OCI-LY7 (cell line): ENCODE measurements at regions not wholly inside any gene's neighbourhood (a gene's known extent, or its start where the extent isn't known, plus 50 kb on each side); places are given as distances from the start of the nearest gene placed in this dataset.

ENCODE experiments used
- BruUV-seq: library from RNA; stranded (reverse); fragments of 400-500 nt; replicated peaks from 2 replicates; lab custom pipeline; 2021; lab: Mats Ljungman, UMichigan
- CTCF ChIA-PET: fragments of 300-600 bp; sonication (Branson Sonifier 250); formaldehyde crosslinking; loops from one replicate; lab custom pipeline; 2022; ENCODE audit warnings: antibody characterized with exemption; ENCODE audit not compliant: unreplicated experiment; lab: Charles Lee
- POLR2A ChIA-PET: fragments of 300-600 bp; sonication (Branson Sonifier 250); formaldehyde crosslinking; loops from one replicate; lab custom pipeline; 2022; ENCODE audit warnings: antibody characterized with exemption; lab: Charles Lee
- DNase-seq: peaks from one replicate; pipeline ENCODE4 v3.0.0-alpha.2; 2015; ENCODE audit warnings: low spot score
- H2AFZ ChIP-seq: fragments of 200-600 bp; sonication (generic), shearing (Covaris generic); 2 replicates; pipeline ENCODE4 v1.6.1; 2014; ENCODE audit warnings: mild to moderate bottlenecking, antibody characterized with exemption, low read length, moderate library complexity
- H3K27ac ChIP-seq: fragments of 200-600 bp; sonication (generic); 2 replicates; pipeline ENCODE4 v1.5.1; 2014; ENCODE audit warnings: mixed run types, low read depth, mild to moderate bottlenecking, moderate library complexity, low read length, inconsistent platforms; ENCODE audit not compliant: poor library complexity, severe bottlenecking
- H3K36me3 ChIP-seq: fragments of 200-600 bp; sonication (generic); 2 replicates; pipeline ENCODE4 v1.6.1; 2014; ENCODE audit warnings: mild to moderate bottlenecking, antibody characterized with exemption, low read length, moderate library complexity, mixed read lengths; ENCODE audit not compliant: insufficient read depth
- H3K4me1 ChIP-seq: fragments of 200-600 bp; sonication (generic); 2 replicates; pipeline ENCODE4 v1.5.1; 2014; ENCODE audit warnings: mild to moderate bottlenecking, low read length; ENCODE audit not compliant: insufficient read depth, poor library complexity, severe bottlenecking
- H3K4me2 ChIP-seq: fragments of 200-600 bp; sonication (generic); 2 replicates; pipeline ENCODE4 v1.6.1; 2014; ENCODE audit warnings: mild to moderate bottlenecking, low read length
- H3K4me3 ChIP-seq: fragments of 200-600 bp; sonication (generic); 2 replicates; pipeline ENCODE4 v1.5.1; 2014; ENCODE audit warnings: mild to moderate bottlenecking, low read depth, low read length; ENCODE audit not compliant: poor library complexity, severe bottlenecking
- H3K79me2 ChIP-seq: fragments of 200-600 bp; sonication (generic); 2 replicates; pipeline ENCODE4 v1.6.1; 2016; ENCODE audit warnings: low read depth, mild to moderate bottlenecking, low read length, moderate library complexity, mixed read lengths; ENCODE audit not compliant: insufficient read depth
- H3K9me2 ChIP-seq: fragments of 200-600 bp; sonication (generic); 2 replicates; pipeline ENCODE4 v1.6.1; 2016; ENCODE audit warnings: mild to moderate bottlenecking, low read length, mixed read lengths; ENCODE audit not compliant: insufficient read depth
- H3K9me3 ChIP-seq: fragments of 200-600 bp; sonication (generic); 2 replicates; pipeline ENCODE4 v1.6.1; 2014; ENCODE audit warnings: mild to moderate bottlenecking, mixed run types, low read length, mixed read lengths
- H4K20me1 ChIP-seq: fragments of 200-600 bp; sonication (generic); 2 replicates; pipeline ENCODE4 v1.6.1; 2014; ENCODE audit warnings: mild to moderate bottlenecking, antibody characterized with exemption, low read length, moderate library complexity, mixed read lengths; ENCODE audit not compliant: insufficient read depth
- CTCF ChIP-seq: fragments of 200-600 bp; sonication (generic); conservative IDR thresholded peaks from 2 replicates; pipeline ENCODE4 v1.5.1; 2014; ENCODE audit warnings: mild to moderate bottlenecking, antibody characterized with exemption, low read length, moderate library complexity, mixed read lengths
- EZH2phosphoT487 ChIP-seq: fragments of 200-600 bp; sonication (generic); IDR thresholded peaks from 2 replicates; pipeline ENCODE4 v1.6.1; 2018; ENCODE audit warnings: low read depth, borderline replicate concordance, mild to moderate bottlenecking, mixed run types, antibody characterized with exemption, low read length, moderate library complexity, mixed read lengths
- intact Hi-C: fragments of 100-400 bp; cut with micrococcal nuclease; formaldehyde crosslinking; loops from one replicate; pipeline ENCODE4 v1.10.0; 2022; ENCODE audit not compliant: unreplicated experiment

- ChIA-PET CTCF (no interaction called here), POLR2A (no interaction called here)
- no peak for TF ChIP-seq CTCF
- no peaks in the 10 kb centered on the region for H3K36me3 ChIP-seq
- H3K4me1 ChIP-seq, result no peaks in the 10 kb centered on the region
- H3K4me2 ChIP-seq, result no peak overlapping the region
- H4K20me1 ChIP-seq, result no peaks in the 10 kb centered on the region
- intact Hi-C loops, result no loop called here
- H3K9me2 ChIP-seq, result no peaks in the 10 kb centered on the region
- no peak overlapping the region for H3K27ac ChIP-seq
- BruUV-seq, result no TSS peak
- DNase-seq, result no peak
- H3K79me2 ChIP-seq, result no peaks in the 10 kb centered on the region
- H2AFZ ChIP-seq, result no peak overlapping the region
- no peak overlapping the region for H3K4me3 ChIP-seq
- 0 out of 2 replicates have a peak, but pooled peaks cover 8% of the 10 kb centered on the region for H3K9me3 ChIP-seq
Observed at GRCh38 chr5:20615888-20616563, 628.0 kb upstream of the CDH18 start.

DNA sequence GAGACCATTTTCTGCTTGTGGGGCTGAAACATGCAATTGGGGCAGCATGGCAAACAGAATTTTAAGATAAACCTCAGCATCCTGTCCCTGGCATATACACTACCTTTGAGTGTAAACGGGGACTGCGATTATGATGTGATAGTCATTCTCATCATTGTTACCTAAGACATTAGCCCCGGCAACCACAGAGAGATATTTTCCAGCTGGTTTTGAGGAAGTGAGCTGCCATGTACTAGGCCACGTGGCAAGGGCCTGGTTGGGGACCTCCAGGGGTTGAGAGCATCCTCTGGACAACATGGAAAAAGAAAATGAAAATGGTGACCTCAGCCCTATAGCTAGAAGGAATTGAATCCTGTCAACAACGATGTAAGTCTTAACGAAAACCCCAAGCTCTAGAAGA, 623.6 kb upstream of the CDH18 start:
- H3K4me1 ChIP-seq, result no peaks in the 10 kb centered on the region
- no peak overlapping the region for H3K4me2 ChIP-seq
- TF ChIP-seq CTCF (no peak), EZH2phosphoT487 (no peak)
- no peak for DNase-seq
- BruUV-seq, result no TSS peak
- intact Hi-C loops, result no loop called here
- no peak overlapping the region for H3K4me3 ChIP-seq
- H2AFZ ChIP-seq, result no peak overlapping the region
- no peaks in the 10 kb centered on the region for H3K79me2 ChIP-seq
- 0 out of 2 replicates have a peak, but pooled peaks cover 8% of the 10 kb centered on the region for H3K9me3 ChIP-seq
- no peaks in the 10 kb centered on the region for H3K9me2 ChIP-seq
- no peak overlapping the region for H3K27ac ChIP-seq
- H3K36me3 ChIP-seq, result no peaks in the 10 kb centered on the region
- H4K20me1 ChIP-seq, result no peaks in the 10 kb centered on the region
- CTCF ChIA-PET, result no interaction called here
- POLR2A ChIA-PET, result interaction anchor here (0.6 kb wide), 1 partner anchor 225 kb away, joined by 3 read pairs; no protein-coding TSS in a partner anchor

DNA sequence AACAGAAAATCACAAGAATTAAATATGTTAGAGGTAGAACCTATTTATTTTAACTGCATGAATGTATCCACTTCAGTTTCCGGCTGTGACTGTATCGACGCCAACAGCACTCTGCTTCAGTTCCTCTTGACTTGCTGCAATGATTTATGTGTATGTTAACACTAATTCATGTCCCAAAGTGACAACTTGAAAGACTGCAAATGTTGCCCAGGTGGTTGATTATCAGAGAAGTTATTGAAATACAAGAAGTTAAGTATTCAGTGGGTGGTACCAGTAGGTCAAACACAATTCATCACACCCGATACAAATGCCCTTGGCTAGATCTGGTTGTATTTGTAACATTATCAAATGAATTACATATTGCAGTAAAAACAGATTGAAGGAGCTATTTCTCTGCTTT, 622.7 kb upstream of the CDH18 start:
- DNase-seq, result no peak
- intact Hi-C loops, result no loop called here
- BruUV-seq, result no TSS peak
- no peaks in the 10 kb centered on the region for H3K9me2 ChIP-seq
- H3K4me3 ChIP-seq, result no peak overlapping the region
- no peaks in the 10 kb centered on the region for H3K36me3 ChIP-seq
- 0 out of 2 replicates have a peak, but pooled peaks cover 8% of the 10 kb centered on the region for H3K9me3 ChIP-seq
- ChIA-PET POLR2A (no interaction called here), CTCF (no interaction called here)
- H3K27ac ChIP-seq, result no peak overlapping the region
- no peak for TF ChIP-seq EZH2phosphoT487
- no peak for TF ChIP-seq CTCF
- no peaks in the 10 kb centered on the region for H3K4me1 ChIP-seq
- H3K4me2 ChIP-seq, result no peak overlapping the region
- no peaks in the 10 kb centered on the region for H3K79me2 ChIP-seq
- no peaks in the 10 kb centered on the region for H4K20me1 ChIP-seq
- no peak overlapping the region for H2AFZ ChIP-seq
